ENCODE measurements at regions not wholly inside any gene's neighbourhood (a gene's known extent, or its start where the extent isn't known, plus 50 kb on each side); places are given as distances from the start of the nearest gene placed in this dataset.

DNA sequence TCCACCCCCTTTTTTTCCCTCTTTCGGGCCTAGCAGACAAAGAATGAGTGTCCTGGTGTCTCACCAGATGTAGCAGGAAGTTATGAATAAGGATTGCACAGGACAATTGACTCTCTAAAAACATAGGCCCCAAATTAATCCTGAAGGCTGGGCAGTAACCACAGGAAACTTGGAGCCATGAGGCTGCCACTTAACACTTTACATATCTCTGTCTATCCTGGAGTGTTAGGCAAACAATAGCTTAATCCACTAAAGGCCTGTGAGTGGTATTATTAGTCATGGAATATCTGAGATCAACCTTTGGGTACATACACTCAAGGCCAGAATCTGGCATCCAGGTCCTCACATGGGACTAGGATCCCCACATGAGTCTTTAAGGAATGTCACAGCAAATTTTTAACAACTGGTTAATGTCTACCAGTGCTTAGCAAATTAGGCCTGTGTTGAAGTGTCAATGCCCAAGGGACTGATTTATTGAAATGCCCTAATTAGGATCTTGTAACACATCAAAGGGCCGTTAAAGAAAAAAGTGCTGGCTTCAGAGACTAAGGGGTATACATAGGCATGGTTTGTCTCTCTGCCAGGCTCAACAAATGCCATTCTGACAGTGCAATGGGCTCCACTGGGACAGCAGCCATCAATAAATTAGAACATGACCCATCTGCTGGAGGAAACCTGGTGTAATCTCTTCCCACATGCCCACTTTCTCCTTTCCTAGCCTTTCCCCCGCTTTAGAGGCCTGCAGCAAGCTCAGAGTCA lies 196.7 kb upstream of the TBX20 start:
- DNase-seq (ENCODE audit: low read depth), result peak; percentile 75

DNA sequence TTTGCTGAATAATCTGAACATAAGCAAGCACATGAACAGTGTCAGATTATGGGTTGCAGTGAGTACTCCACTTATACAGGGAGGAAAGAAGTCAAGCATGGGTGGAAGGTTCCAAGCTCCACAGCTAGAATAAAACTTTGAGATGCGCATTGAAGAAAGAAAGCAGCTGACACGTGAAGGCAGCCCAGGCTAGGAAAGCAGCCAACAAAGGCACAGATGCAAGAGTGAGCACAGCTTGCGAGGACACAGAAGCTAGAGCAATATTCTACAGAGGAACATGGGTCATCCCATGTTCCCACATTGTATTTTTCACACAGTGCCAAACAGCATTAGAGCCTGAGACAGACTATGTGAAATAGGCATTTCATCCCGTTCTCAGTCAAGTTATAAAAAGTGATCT lies 194.6 kb upstream of the TBX20 start:
- no peak for DNase-seq (ENCODE audit: low read depth)

DNA sequence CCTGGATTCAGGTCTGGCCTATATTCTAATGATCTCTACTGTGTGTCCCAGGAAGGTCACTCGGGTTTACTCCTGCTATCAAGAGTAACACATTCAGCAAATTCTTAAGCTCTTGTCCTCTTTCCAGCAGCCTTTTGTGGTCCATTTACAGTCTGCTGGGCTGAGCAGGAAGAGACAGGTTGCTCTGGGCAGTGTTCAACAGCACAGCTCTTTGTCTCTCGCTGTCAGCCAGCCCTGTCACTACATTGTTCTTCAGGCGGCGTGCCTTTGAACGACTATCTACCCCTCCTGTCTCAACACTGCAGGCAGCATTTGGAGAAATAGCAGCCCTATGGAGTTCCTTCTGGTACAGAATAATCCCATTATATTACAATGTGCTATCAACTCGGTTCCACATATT lies 192.2 kb upstream of the TBX20 start:
- DNase-seq (ENCODE audit: low read depth), result no peak

DNA sequence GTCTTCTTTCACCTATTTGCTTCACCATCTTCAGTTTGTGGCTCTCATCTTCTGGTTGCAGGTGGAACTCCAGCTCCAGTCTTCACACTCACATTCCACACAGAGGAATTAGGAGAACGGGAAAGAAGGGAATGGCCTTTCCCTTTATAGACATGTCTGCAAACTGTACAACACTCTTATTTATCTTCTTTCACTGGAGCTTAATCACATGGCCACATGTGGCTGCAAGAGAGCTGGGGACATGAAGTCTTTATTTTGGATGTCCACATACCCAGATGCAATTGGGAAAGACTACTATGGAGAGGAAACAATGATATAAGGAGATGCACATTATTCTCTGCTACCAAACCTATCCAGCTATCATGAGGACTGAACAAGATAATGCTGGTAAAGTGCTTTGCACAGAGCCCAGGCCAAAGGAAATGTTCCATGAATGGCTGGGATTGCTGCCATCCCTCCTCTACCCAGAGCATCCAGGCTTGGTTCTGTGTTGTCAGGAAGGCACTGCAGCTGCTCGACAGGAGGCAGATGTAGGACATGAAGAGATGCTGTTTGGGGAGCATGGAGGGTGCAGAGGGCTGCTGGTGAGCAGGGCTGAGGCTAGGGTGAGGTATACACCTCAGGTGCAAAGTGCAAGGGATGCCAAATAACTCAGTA lies 183.8 kb upstream of the TBX20 start:
- DNase-seq (ENCODE audit: low read depth), result no peak

DNA sequence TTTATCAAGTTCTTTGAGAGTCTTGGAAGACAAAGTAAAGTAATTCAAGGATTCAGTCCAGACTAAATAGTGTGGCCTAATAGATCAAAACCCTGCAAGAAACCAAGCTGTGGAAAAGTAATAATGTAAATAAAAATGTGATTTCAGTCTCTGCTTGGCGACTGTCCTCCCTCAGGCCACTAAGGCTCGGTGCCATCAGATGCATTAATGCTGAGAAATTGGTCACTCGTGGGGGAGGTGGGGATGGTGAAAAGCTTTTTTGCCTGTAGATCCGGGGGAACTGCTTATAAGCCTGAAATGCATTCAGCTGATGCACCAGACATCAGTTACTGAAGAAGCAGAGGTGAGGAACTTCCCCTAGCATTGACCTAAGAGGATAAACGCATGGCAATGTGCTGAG lies 182.6 kb upstream of the TBX20 start:
- DNase-seq (ENCODE audit: low read depth), result no peak

DNA sequence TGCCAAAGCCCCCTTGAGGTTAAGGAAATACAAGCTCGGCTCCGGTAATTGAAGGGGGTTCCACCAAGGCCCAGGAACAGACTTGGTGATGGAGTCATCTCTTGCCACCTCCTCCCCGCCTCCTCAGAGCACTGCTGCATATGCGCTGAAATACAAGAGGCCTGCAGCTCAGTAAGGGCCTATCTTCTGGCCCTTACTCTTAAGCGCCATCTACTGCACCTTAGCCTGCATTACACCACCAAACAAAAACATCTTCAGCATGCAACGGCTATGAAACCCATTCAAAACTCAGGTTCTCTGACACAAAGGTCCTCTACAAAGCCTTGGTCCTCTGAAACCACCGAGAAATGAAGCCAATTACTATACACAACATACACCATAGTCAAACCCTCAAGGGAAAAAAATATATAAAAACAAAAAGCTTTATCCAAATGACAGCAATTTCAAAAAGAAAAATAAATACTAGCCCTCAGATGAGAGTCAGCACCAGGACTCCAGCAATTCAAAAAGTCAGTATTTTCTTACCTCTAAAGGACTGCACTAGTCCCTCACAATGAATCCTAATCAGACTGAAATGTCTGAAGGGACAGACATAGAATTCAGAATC lies 176.8 kb upstream of the TBX20 start:
- DNase-seq (ENCODE audit: low read depth), result peak; percentile 37

DNA sequence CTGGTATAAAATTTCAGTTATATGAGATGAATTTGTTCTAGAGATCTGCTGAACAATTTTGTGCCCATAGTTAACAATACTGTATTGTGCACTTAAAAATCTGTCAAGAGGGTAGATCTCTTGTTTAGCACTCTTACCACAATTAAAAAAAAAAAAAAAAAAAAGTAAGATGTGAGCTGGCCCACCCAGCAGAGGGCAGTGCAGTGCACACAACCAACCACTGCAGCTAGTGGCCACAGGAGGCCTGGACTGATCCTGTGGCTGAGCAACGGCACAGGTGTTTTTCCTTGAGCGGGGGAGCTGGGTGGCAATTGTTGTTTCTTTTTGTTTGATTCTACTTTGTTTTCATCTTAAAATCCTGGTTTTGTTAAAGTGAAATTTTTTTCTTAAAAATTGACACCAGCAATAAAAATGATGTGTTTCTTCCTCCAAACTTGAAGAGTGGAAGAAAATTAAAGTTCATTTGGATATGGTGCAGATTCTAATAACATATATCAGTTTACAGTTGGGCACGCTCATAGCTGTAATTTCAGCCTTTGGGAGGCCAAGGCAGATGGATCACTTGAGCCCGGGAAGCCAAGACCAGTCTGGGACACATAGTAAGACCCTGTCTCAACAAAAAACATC lies 171.1 kb upstream of the TBX20 start:
- DNase-seq (ENCODE audit: low read depth), result peak; percentile 80

DNA sequence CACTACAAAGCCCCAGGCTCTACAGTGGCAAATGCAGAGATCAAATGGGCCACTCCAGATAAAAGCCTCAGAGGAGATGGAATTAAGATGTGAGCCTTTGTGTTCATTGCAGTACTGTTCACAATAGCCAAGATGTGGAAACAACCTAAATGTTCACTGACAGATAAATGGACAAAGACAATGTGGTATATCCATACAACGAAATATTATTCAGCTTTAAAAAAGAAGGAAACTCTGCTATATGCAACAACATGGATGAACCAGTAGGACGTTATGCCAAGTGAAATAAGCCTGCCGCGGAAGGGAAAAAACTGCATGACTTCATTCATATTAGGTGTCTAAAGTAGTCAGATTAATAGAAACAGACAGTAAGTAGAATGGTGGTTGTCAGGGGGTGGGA lies 170.5 kb upstream of the TBX20 start:
- no peak for DNase-seq (ENCODE audit: low read depth)

DNA sequence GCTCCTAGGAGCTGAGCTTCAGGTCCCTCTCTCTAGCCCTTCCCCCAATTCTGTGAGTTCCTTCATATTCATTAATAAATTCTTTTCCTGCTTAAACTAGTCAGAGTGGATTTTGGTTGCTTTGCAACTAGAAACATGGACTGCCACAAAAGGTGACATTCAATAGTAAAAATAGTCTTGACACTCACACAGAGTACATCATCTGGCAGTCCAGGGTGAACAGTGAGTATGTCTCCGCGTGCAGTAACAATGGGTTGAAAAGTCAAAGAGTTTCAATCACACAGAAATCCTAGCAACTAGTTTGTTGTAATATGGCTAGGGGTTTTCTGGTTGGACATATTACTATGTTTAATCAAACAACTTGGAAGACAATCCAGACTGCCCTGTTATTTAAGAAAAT lies 168.8 kb upstream of the TBX20 start:
- DNase-seq (ENCODE audit: low read depth), result no peak

DNA sequence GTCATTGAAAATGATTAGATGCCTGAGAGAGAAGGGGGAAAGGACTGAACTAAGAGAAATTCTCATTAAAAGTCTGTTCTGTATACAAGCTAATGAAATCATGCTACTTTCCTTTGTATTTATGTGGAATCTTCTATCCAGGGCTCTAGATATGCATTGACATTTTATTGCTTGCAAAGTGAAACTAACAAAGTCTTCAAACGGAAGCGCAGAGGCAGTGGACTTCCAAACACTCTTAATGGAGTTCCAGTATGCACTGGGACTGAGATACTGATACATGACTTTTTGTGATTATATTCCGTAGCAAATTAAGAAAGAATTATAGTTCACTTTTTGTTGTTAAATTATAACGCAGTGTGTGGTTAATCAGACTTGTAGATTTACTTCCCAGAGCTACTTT lies 166.8 kb upstream of the TBX20 start:
- peak; percentile 28 for DNase-seq (ENCODE audit: low read depth)

DNA sequence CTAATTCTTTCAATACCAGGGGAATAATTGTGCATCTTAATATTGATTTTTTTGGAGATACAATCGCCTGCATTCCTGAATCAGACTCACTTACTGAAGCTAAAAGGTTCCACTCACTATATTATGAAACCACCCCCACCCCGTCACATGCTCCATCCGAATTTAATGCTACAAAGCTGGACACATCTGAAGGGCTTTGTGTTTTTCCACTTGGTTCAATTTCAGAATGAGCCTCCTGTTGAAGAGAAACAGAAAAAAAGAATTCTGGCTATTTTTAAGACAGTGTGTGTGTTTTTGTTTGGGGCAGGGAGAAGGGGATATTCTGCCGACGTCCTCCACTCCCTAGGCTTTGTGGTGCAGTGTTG lies 165.5 kb upstream of the TBX20 start:
- no peak for DNase-seq (ENCODE audit: low read depth)

DNA sequence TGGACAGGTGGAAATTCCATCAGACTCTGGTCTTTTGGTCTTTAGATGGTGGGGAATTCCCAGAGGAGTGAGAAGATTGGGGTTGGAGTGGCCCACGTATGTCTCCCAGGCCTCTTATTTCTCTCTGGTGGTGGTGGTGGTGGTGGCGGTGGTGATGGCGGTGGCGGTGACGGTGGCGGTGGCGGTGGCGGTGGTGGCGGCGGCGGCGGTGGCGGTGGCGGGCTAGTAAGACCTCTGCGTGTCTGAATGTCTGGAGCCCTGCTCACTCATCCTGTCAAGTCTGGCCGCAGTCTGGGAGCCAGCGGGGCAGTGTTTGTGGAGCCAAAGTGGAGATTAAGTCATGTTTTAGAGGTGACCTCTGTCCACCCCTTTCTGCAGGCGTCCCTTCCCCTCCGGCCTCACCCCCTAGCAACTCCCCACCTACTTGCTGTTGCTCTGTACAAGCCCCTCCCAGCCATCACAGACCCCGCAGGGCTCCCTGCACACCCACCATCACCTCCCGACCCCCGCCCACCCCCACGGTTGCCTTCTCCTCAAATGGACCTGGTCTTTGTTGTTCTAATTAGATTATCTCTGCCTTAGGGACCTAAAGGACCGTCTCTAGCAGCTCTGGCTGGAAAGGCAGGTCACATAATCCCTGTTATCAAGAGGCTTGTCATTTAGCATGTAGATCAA lies 165.0 kb upstream of the TBX20 start:
- no peak for DNase-seq (ENCODE audit: low read depth)

DNA sequence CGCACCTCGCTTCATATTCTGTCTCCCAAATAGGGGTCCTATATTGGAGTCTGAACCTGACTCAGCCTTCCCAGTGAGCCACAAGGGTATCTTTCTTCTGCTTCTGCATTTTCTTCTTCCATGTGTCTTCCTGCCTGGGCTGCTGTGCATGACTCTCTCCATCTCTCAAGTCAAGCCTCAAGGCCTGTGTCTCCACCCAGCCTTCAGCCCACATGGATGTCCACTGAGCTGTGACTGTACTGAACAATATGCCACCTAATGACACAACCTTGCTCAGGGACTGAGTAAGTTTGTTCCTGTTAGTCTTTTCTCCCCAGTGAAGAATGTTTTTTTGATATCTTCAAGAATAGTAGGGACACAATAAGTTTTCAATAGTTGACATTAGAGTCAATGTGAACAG lies 162.7 kb upstream of the TBX20 start:
- DNase-seq (ENCODE audit: low read depth), result no peak

DNA sequence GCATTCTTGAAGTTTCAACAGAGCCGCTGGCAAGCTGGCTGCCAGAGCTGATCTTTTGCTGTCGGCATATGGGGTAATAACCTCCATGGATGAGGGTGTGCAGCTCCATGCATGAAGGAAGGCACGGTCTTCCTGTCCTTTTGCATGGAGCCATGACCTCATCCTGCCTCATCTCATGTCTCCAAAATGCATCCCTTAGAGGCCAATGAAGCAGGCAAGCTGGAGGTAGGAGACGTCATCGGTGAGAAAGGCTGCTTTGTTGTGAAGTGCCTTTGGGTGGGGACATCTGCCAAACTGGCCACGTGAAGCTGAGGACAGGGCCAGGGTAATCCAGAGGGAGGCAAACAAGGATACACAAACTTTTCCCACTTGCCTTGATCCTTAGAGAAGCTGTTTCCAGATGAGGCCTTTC lies 161.5 kb upstream of the TBX20 start:
- no peak for DNase-seq (ENCODE audit: low read depth)

DNA sequence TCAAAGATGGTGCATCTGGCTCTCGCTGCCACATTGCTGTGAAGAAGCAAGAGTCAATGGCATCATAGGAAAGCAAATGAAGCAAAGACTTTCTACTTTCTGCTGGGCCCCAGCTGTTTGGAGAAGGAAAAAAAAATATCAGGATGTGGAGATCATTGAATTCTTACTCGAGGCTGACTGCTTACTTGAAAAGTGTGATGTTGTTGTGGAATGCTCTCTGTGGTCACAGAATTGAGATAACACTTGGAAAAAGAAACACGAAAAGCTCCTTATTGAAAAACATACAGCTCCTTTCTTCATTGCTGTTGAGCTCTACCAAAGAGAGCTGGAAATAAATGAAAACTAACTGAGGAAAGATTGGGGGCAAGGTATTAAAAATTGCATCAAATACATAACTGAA lies 157.4 kb upstream of the TBX20 start:
- DNase-seq (ENCODE audit: low read depth), result no peak

DNA sequence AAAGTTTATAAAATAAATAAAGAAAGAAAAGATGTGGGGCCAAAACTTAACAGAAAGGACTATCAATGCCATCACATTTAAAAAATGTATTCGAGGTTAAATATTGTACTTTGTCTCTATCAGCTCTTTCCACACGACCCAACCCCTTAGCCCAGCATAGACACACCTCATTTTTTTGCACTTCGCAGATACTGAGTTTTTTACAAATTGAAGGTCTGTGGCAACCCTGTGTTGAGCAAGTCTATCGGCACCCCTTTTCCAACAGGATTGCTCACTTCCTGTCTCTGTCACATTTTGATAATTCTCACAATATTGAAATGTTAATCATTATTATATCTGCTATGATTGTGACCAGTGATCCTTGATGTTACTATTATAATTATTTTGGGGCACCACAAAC lies 151.6 kb upstream of the TBX20 start:
- DNase-seq (ENCODE audit: low read depth), result no peak

DNA sequence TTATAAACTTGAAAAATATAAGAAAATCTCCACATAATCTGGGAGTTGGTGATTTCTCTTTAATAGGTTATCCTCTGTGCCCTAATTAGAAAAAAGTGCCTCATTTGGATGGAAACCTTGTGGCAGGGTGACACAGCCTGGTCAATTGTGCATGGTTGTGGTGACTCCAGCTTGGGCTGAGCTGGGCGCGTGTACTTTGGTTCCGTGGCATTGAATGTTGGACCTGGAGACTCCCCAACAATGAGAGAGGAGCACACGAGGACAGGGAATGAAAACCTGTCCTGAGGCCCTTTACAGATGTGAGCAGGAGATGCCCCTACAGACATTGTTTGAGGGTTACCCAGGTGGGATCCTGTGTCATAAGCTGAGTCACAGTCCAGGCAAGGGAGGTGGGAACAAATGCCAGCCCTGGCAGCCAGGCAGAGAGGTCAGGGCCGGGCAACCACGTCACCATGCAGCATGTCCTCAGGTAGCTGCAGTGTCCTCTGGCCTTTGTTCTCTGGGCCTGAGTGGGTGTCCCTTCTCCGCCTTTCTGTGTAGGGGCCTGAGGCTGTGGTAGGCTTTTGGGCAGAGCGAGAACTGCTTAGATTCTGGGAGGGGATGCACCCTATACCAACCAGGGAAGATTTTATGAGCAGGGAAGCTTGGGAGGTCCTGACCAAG lies 147.4 kb upstream of the TBX20 start:
- no peak for DNase-seq (ENCODE audit: low read depth)

DNA sequence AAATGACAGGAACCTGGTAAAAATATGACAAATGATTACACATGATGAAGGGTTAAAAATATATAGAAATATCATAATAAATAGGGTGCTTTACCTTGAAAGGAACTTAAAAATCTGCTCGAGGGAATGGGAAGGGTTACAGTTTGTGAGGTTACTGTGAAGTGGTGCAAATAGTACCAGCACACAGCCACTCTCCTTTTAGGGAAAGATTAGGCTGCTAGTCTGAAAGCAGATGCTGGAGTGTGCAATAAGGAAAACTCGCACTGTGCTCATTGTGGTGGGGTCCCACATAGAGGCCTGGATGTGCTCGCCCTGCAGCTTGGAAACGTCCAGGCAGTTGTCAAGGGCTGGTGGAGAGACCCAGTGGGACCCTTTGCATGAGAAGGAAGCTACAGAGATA lies 145.9 kb upstream of the TBX20 start:
- DNase-seq (ENCODE audit: low read depth), result no peak

DNA sequence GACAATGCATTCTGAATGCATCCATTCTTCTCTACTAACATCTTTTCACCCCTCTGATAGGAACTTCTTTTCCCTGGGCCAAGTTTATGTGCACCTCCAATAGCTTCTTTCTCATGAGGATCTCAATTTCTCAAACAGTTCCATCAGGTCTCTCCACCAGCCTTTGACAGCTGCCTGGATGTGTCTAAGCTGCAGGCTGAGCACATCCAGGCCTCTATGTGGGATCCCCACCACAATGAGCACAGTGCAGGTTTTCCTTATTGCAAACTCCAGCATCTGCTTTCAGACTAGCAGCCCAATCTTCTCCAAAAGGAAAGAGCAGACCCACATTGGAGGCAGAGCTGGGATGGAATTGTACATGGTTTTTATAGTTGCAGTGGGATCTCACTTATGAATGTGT lies 145.3 kb upstream of the TBX20 start:
- DNase-seq (ENCODE audit: low read depth), result no peak

DNA sequence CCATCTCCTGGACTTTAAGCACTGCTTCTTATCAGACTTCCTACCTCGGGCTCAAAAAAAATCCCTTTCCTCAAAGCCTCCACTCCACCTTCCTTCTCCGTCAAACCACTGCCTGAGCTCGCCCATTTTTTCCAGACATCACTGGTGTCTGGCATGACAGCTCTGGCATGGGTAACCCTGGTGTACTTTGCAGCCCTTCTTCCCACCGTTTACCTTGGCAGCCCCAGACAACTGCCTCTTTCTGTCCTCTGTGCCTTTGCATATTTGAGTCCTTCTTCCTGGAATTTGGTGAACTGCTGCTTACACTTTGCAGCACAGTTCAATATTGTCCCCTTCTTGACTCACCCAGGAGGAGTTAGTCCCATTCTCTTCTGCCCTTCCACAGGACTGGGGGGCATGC lies 144.6 kb upstream of the TBX20 start:
- DNase-seq (ENCODE audit: low read depth), result no peak

DNA sequence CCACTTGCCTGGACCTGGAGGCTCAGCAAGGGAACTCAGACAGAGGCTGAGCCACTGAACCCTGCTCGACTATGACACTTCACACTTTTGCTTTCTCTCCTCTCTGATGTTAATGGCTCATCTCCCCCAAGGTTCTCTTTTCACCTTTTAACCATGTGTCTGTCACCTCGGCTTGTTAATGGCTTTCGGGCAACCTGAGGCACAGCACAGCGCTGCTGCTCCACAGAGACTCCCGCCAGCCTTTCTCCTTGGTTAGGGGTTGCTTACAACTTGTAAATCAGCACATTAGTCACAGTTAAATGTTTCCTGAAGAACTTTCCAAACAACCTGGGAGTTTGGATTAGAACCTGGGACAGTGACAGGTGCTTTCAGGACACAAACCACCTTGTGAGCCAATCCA lies 136.2 kb upstream of the TBX20 start:
- no peak for DNase-seq (ENCODE audit: low read depth)

DNA sequence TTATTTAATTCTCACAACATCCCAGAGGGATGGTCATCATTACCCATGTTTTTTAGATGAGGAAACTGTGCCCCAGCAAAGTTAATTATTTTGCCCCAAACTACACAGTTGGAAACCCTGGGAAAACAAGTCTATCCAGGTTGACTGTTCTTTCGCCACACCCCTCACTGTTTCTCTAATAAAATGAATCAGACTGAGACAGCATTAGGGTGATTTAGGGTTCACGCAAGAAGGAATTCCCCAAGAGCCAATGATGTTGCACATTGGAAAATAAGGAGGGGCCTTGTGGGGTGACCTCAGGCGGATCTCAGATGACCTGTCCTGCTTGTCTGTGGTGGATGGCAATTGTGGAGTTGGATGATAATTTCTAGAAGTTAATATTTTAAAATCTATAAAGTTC lies 135.7 kb upstream of the TBX20 start:
- DNase-seq (ENCODE audit: low read depth), result no peak

All from Daoy (cell line).